SU-DHL-6 (cell line): ENCODE measurements at regions not wholly inside any gene's neighbourhood (a gene's known extent, or its start where the extent isn't known, plus 50 kb on each side); places are given as distances from the start of the nearest gene placed in this dataset.

Source experiments
- CTCF ChIP-seq: fragments of 200-600 bp; sonication (generic); IDR thresholded peaks from one replicate; pipeline ENCODE4 v1.5.1; 2017; ENCODE audit warnings: antibody characterized with exemption, mild to moderate bottlenecking, low read length, moderate library complexity; ENCODE audit not compliant: insufficient read depth, poor library complexity, severe bottlenecking
- EZH2phosphoT487 ChIP-seq: fragments of 200-600 bp; sonication (generic), shearing (Covaris generic); conservative IDR thresholded peaks from 2 replicates; pipeline ENCODE4 v1.6.1; 2018; ENCODE audit warnings: mild to moderate bottlenecking, antibody characterized with exemption, low read length, moderate library complexity, mixed read lengths

GRCh38 chr14:58914279-58914855 lies 274.1 kb upstream of the DAAM1 start:
- no peak for TF ChIP-seq CTCF
- no peak for TF ChIP-seq EZH2phosphoT487
